ENCODE measurements at regions not wholly inside any gene's neighbourhood (a gene's known extent, or its start where the extent isn't known, plus 50 kb on each side); places are given as distances from the start of the nearest gene placed in this dataset.

GRCh38 chr2:234341306-234341985 is 155.4 kb downstream of the ARL4C start:
- no peak for DNase-seq

- DNase-seq: no peak
Measured at GRCh38 chr2:234339501-234339900, 157.4 kb downstream of the ARL4C start.

GRCh38 chr2:234339011-234339410 is 157.9 kb downstream of the ARL4C start:
- no peak for DNase-seq

DNA sequence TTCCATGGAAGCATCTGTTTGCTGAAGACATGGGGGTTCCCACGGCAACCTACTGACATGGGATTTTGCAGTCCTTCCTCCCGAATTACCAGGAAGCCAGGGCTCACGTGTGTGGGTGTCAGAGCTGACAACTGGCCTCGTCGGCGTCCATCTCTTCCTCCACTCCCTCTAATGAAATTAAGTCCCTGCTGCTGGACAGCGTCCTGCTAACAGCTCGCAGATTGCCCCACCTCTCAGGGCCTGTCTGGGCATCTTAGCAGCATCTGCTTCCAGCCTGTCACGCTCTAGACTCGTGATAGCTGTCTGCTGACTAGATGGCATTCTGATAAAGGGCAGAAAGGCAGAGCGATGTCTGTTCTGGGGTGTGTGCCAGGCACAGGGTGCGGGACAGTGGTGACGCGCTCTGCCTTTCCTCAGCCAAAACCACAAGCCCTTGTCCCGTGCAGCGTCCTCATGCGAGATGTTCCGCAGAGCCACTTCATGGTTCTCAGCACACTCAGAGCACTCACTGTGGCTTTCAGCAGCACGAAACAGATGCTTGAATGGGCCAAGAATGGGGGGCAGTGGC is 161.1 kb downstream of the ARL4C start:
- peak in 43 of 51 donors; percentile 12 to 87 (median 48) for DNase-seq

DNA sequence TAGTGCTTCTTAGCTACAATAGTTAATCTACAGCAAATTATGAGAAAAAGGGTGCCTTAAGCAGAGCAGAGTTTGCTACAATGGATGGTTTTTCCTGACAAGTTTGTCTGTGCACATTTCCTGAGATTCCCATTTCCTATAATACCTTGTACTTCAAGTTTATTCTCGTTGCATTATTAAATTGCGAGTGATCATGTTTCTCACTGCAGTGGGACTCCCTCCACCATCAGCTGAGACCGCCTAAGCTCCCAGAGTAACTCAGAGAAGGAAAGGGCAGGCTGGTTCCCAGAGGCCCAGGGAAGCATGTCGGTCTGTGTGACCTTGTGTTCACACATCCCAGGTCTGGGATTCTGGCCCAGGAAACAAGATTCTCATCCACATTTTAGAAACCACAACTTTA is 162.1 kb downstream of the ARL4C start:
- no peak for DNase-seq

DNA sequence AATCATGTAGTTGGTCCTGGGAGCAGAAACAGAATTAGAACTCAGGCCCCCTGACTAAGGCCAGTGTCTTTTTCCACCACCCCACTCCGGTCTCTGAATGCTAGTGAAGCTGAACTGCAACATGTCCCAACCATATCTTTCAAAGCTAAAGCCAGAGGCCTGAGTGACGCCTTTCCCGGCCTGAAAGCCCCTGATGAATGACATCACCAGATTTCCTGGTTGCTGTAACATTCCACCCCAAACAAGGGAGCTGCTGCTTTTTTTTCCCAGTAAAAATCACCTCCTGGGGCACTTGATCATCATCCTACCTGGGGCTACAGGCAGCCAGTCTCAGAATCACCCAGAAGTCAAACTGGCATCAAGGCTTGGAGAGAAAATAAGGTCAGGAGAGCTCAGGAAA is 162.7 kb downstream of the ARL4C start:
- DNase-seq: no peak

DNA sequence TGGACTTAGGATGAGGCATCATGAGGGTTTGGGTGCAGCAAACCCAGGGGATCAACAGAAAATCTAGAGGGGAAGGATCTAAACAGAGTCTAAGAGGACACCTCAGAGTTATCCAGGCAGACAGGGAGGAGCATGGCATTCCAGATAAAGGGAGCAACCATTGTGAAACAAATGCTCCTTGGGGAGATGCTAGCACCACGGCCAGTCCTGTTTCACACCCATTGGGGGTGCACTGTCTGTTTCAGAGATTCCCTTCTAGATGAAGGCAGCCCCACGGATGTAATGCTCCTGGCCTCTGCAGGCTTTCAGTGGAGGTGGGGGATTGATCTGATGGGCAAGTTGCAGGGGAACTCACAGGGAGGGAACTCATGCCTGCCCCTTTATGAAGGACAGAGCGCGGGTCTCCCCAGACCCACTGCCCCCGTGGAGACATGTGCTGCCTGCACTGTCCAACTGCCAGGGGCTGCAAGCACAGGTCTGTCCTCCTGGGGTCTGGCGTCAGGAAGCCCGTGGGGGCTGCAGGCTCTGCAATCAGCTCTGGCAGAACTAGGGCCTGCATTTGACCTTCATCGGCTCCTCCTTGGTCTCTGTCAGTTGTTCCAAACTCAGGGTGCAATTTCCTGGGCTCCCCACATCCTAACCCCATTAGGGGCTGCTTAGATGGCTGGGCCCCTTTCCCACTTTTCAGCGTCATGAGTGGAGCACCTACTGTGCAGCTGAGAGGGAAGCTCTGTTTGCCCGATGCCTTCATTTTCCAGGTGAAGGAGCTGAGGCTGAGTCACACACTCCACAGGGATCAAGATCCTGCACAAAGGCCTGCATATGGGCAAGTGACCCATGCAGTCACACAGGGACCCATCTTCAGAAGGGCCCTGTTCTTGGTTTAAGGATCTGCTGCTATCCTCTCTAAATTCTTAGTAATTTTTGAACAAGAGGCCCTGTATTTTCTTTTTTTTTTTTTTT is 163.4 kb downstream of the ARL4C start:
- no peak for DNase-seq

- no peak for DNase-seq
Measured at GRCh38 chr2:234331966-234332365, 164.9 kb downstream of the ARL4C start.

DNA sequence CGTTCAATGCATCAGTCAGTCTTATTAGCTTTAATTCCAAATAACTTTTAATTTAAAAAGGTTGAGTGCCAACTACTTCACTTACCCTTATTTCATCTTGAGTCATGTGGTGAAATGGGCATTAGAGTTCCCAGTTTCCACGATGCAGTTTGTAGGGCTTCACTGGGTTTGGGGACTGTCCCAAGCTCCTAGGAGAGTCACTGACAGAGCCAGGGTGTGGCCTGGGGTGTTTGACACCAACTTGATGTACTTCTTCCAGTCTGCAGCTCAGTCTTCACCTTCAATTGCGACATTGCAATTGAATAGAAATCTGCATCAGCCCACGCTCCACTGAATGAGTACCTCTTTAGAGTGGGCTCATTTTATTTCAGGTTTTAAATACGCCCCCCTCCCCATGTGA is 165.3 kb downstream of the ARL4C start:
- no peak for DNase-seq

GRCh38 chr2:234330902-234331301 is 166.0 kb downstream of the ARL4C start:
- DNase-seq: no peak

- DNase-seq: no peak
Measured at GRCh38 chr2:234329202-234329960, 167.5 kb downstream of the ARL4C start.

- DNase-seq: no peak
Measured at GRCh38 chr2:234328444-234328990, 168.4 kb downstream of the ARL4C start.

- DNase-seq: no peak
Measured at GRCh38 chr2:234326694-234327093, 170.2 kb downstream of the ARL4C start.

DNA sequence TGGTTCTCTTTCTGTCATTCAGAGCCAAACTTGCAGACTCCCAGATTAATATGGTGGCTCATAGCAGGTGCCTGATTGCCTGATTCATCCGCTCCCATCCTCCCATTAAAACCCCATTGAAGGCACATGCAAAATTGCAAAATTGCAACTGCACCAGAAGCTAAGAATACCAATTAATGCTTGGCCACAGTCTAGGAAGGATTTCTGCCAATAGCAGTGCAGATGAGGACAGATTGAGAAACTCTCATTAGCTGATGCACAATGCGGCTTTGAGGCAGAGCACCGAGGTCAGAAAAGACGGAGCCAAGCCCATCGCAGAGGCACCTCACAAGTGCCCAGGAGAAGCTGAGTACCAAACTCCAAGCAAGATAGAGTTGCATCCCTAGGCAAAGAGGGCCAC is 172.8 kb downstream of the ARL4C start:
- peak in 29 of 51 donors; percentile 8 to 73 (median 33) for DNase-seq

- DNase-seq: no peak
Measured at GRCh38 chr2:234322766-234323465, 174.0 kb downstream of the ARL4C start.

DNA sequence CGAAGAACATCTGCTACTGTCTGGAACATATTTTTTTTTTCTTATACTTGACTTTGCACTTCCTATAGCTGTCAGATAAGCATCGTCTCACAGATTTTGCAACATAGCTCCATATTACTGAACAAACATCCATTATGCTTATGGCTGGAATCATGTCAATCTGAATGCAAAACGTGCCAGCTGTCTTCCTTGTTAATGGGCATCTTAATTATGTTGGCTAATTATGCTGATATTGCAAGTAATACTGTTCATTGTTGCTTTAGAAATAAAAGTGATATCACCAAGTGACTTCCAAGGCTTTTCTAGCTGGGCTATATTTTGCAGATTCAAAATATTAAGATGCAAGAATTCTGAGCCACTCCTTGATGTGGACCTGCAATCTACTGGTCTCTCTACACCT is 176.8 kb downstream of the ARL4C start:
- DNase-seq: no peak

DNA sequence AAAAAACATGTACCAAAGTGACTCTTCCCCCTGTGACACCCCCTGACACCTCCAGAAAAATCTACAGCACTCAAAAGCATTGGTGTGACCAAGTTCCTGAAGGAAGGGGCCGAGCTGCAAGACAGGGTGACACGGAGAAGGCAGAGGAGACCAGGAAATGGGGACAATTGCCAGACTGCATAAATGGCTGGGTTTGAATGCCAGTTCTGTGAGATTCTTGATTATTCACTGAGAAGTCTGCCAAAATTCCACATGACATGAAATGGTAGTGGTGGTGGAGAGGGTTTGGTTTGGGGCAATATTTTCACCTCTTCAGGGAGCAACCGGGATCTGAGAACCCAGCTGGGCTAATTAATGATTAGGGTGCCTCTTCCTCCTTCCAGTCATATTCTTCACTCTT is 178.5 kb downstream of the ARL4C start:
- DNase-seq: no peak

GRCh38 chr2:234313558-234313957 is 183.3 kb downstream of the ARL4C start:
- DNase-seq: no peak

DNA sequence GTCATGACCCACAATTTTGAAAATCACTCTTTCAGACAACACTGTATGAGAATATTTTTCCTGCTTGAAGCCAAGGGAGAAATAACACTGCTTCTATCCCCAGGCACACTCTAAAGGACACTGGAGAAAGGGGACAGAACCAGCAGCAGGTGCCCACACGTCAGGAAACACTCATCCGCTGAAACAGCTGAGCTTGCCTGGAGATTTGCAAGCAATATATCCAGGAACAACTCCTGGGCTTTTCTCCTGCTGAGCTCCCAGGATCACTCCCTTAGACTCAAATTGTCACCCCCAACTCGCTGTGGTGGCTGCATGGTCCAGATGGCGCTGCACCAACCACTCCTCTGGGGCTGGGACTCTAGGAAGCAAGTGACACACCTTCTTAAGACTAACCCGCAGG is 186.7 kb downstream of the ARL4C start:
- DNase-seq: no peak

DNA sequence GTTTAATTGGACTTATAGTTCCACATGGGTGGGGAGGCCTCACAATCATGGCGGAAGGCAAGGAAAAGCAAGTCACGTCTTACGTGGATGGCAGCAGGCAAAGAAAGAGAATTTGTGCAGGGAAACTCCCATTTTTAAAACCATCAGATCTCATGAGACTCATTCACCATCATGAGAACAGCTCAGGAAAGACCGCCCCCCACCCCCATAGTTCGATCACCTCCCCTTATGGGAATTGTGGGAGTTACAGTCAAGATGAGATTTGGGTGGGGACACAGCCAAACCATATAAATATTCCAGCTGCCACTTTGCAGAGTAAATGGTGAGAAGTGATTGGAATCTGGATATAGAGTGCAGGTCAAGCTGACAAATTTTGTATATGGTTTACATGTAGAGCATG is 187.4 kb downstream of the ARL4C start:
- DNase-seq: no peak

GRCh38 chr2:234308813-234309195 is 188.1 kb downstream of the ARL4C start:
- peak in 6 of 51 donors; percentile 3 to 10 (median 8) for DNase-seq

Measured in hypothalamus (tissue), 51 donors.